Muscle layer of duodenum (tissue), 2 donors: ENCODE measurements at regions not wholly inside any gene's neighbourhood (a gene's known extent, or its start where the extent isn't known, plus 50 kb on each side); places are given as distances from the start of the nearest gene placed in this dataset.
"Not testable (repeated sequence)": the region's sequence is repeated elsewhere in the genome, so short reads cannot be mapped to it uniquely, and the experiment has no call there.

Source experiments
- H3K27ac ChIP-seq: one replicate; pipeline ENCODE4 v1.7.0; 2013; ENCODE audit warnings: mild to moderate bottlenecking, low read length
- H3K27me3 ChIP-seq: one replicate; pipeline ENCODE4 v1.7.0; 2013; ENCODE audit warnings: low read depth, mild to moderate bottlenecking, control low read depth, low read length
- H3K36me3 ChIP-seq, 2 donors: one replicate each; pipeline ENCODE4 v1.7.0; 2013; ENCODE audit warnings: low read length in 2 of 2, control low read depth in 1 of 2, mild to moderate bottlenecking in 1 of 2; ENCODE audit not compliant: insufficient read depth in 2 of 2, control insufficient read depth in 1 of 2
- H3K4me1 ChIP-seq, 2 donors: one replicate each; pipeline ENCODE4 v1.7.0; 2013; ENCODE audit warnings: low read length in 2 of 2, mild to moderate bottlenecking in 2 of 2, control low read depth in 1 of 2, moderate library complexity in 1 of 2; ENCODE audit not compliant: insufficient read depth in 2 of 2, control insufficient read depth in 1 of 2
- H3K4me3 ChIP-seq, 2 donors: one replicate each; pipeline ENCODE4 v1.7.0; 2013; ENCODE audit warnings: low read length in 2 of 2, low read depth in 1 of 2, mild to moderate bottlenecking in 1 of 2
- H3K9me3 ChIP-seq, 2 donors: one replicate each; pipeline ENCODE4 v1.7.0; 2013; ENCODE audit warnings: low read length in 2 of 2, control low read depth in 1 of 2, mild to moderate bottlenecking in 1 of 2; ENCODE audit not compliant: control insufficient read depth in 1 of 2
- donor health status: healthy.

GRCh38 chr14:48259232-48259631 lies 583.8 kb upstream of the MDGA2 start:
- H3K4me1 ChIP-seq, H3K9me3 ChIP-seq, H3K36me3 ChIP-seq, H3K4me3 ChIP-seq, H3K27ac ChIP-seq, H3K27me3 ChIP-seq: not testable (repeated sequence)

GRCh38 chr14:48258703-48259102 lies 583.3 kb upstream of the MDGA2 start:
- not testable (repeated sequence) for H3K4me3 ChIP-seq, H3K4me1 ChIP-seq, H3K27ac ChIP-seq, H3K9me3 ChIP-seq, H3K36me3 ChIP-seq, H3K27me3 ChIP-seq

GRCh38 chr14:48253020-48253419 lies 577.6 kb upstream of the MDGA2 start:
- Histone ChIP-seq H3K9me3 (no peaks in the 10 kb centered on the region), H3K27me3 (no peaks in the 10 kb centered on the region), H3K4me1 (no peaks in the 10 kb centered on the region), H3K4me3 (no peak overlapping the region), H3K27ac (no peak overlapping the region), H3K36me3 (no peaks in the 10 kb centered on the region)

- H3K4me3 ChIP-seq, result no peak overlapping the region
- no peaks in the 10 kb centered on the region for H3K36me3 ChIP-seq
- H3K27me3 ChIP-seq, result no peaks in the 10 kb centered on the region
- no peaks in the 10 kb centered on the region for H3K9me3 ChIP-seq
- no peak overlapping the region for H3K27ac ChIP-seq
- no peaks in the 10 kb centered on the region for H3K4me1 ChIP-seq
Measured at GRCh38 chr14:48251290-48251689, 575.9 kb upstream of the MDGA2 start.

- no peaks in the 10 kb centered on the region for H3K27me3 ChIP-seq
- H3K36me3 ChIP-seq, result no peaks in the 10 kb centered on the region
- no peaks in the 10 kb centered on the region for H3K9me3 ChIP-seq
- H3K4me3 ChIP-seq, result no peak overlapping the region
- no peak overlapping the region for H3K27ac ChIP-seq
- no peaks in the 10 kb centered on the region for H3K4me1 ChIP-seq
Measured at GRCh38 chr14:48250575-48250974, 575.2 kb upstream of the MDGA2 start.

GRCh38 chr14:48247977-48248376 lies 572.6 kb upstream of the MDGA2 start:
- H3K4me1 ChIP-seq, result no peaks in the 10 kb centered on the region

GRCh38 chr14:48243900-48244299 lies 568.5 kb upstream of the MDGA2 start:
- H3K4me3 ChIP-seq, result no peak overlapping the region
- no peaks in the 10 kb centered on the region for H3K36me3 ChIP-seq
- H3K4me1 ChIP-seq, result no peaks in the 10 kb centered on the region
- no peaks in the 10 kb centered on the region for H3K27me3 ChIP-seq
- no peaks in the 10 kb centered on the region for H3K9me3 ChIP-seq
- H3K27ac ChIP-seq, result no peak overlapping the region

More at GRCh38 chr14:48247977-48248376, 572.6 kb upstream of the MDGA2 start:
- Histone ChIP-seq H3K9me3 (no peaks in the 10 kb centered on the region), H3K36me3 (no peaks in the 10 kb centered on the region), H3K4me3 (no peak overlapping the region), H3K27ac (no peak overlapping the region), H3K27me3 (no peaks in the 10 kb centered on the region)

- no peak overlapping the region for H3K27ac ChIP-seq
- H3K4me1 ChIP-seq, result no peaks in the 10 kb centered on the region
- no peaks in the 10 kb centered on the region for H3K9me3 ChIP-seq
- H3K27me3 ChIP-seq, result no peaks in the 10 kb centered on the region
- H3K36me3 ChIP-seq, result no peaks in the 10 kb centered on the region
- no peak overlapping the region for H3K4me3 ChIP-seq
Measured at GRCh38 chr14:48229091-48229490, 553.7 kb upstream of the MDGA2 start.

- no peak overlapping the region for H3K27ac ChIP-seq
Measured at GRCh38 chr14:48193893-48194292, 518.5 kb upstream of the MDGA2 start.

GRCh38 chr14:48149624-48150023 lies 474.2 kb upstream of the MDGA2 start:
- not testable (repeated sequence) for H3K4me1 ChIP-seq, H3K4me3 ChIP-seq, H3K36me3 ChIP-seq, H3K9me3 ChIP-seq, H3K27me3 ChIP-seq, H3K27ac ChIP-seq

More at GRCh38 chr14:48193893-48194292, 518.5 kb upstream of the MDGA2 start:
- H3K4me1 ChIP-seq, result no peaks in the 10 kb centered on the region
- no peaks in the 10 kb centered on the region for H3K36me3 ChIP-seq
- no peaks in the 10 kb centered on the region for H3K27me3 ChIP-seq
- H3K9me3 ChIP-seq, result peaks cover 0 to 3% of the 10 kb centered on the region in 2 donors
- H3K4me3 ChIP-seq, result no peak overlapping the region

GRCh38 chr14:48140804-48141203 lies 465.4 kb upstream of the MDGA2 start:
- Histone ChIP-seq H3K9me3 (no peaks in the 10 kb centered on the region), H3K27me3 (no peaks in the 10 kb centered on the region)

GRCh38 chr14:48129472-48129871 lies 454.1 kb upstream of the MDGA2 start:
- no peak overlapping the region for H3K4me3 ChIP-seq
- no peaks in the 10 kb centered on the region for H3K9me3 ChIP-seq
- no peaks in the 10 kb centered on the region for H3K36me3 ChIP-seq
- no peaks in the 10 kb centered on the region for H3K4me1 ChIP-seq
- no peaks in the 10 kb centered on the region for H3K27me3 ChIP-seq
- no peak overlapping the region for H3K27ac ChIP-seq

More at GRCh38 chr14:48140804-48141203, 465.4 kb upstream of the MDGA2 start:
- no peaks in the 10 kb centered on the region for H3K4me1 ChIP-seq
- no peak overlapping the region for H3K27ac ChIP-seq
- no peaks in the 10 kb centered on the region for H3K36me3 ChIP-seq
- no peak overlapping the region for H3K4me3 ChIP-seq
